ENCODE measurements at regions not wholly inside any gene's neighbourhood (a gene's known extent, or its start where the extent isn't known, plus 50 kb on each side); places are given as distances from the start of the nearest gene placed in this dataset.

DNA sequence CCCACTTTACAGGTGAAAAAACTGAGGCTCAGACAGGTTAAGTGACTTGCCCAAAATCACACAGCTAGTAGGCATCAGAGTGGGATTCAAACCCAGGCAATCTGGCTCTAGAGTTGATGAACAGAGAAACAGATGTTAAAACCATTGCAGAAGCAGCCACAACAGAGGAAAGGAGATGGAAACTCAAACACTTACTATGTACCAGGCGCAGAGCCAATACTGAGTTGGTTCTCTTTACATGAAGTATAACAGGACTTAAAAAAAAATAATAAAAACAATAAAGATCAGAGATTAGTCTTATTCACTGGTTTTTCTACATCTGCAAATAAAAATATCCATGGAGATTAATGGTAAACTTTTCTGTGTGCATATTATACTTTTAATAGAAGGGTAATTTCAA, 84.9 kb upstream of the SPATA12 start:
- H3K14ac ChIP-seq (ENCODE audit: insufficient read length): no peak overlapping the region
- H3K4me3 ChIP-seq (ENCODE audit: extremely low read depth in 1 of 4, insufficient read depth in 2 of 4, low read depth in 3 of 4, low read length in 4 of 4): no peak overlapping the region
- H4K91ac ChIP-seq (replicated peaks; ENCODE audit: insufficient read length, low read length): no peak overlapping the region
- H3K79me1 ChIP-seq (ENCODE audit: low read depth, low read length): no peaks in the 10 kb centered on the region
- H4K8ac ChIP-seq (ENCODE audit: extremely low read depth, insufficient read depth, low read length): no peak overlapping the region
- POLR2A ChIA-PET (ENCODE audit: partially characterized antibody): no interaction called here
- no peak overlapping the region for H3K56ac ChIP-seq (replicated peaks; ENCODE audit: insufficient read length, low read depth, low read length)
- no peaks in the 10 kb centered on the region for H3K23me2 ChIP-seq (ENCODE audit: low read depth, low read length)
- H2BK15ac ChIP-seq (ENCODE audit: low read length): no peak overlapping the region
- H3K4me1 ChIP-seq (replicated peaks in 1 of 4; ENCODE audit: control insufficient read depth in 3 of 4, insufficient read depth in 4 of 4, low read length in 3 of 4): no peaks in the 10 kb centered on the region
- WGBS, 2 experiments (ENCODE audit: extremely low coverage in 1 of 2, insufficient coverage in 1 of 2, insufficient read length in 1 of 2, insufficient replicate concordance in 2 of 2, low coverage in 1 of 2, low lambda C conversion rate in 2 of 2, missing lambda C conversion rate in 1 of 2): 86% methylated on average over 1 of the region's 1 CpG; no CpG with 5 or more reads in 1 of the 2 experiments
- H3K4me2 ChIP-seq (ENCODE audit: insufficient read depth in 1 of 2, low read depth in 2 of 2, low read length in 2 of 2): no peak overlapping the region
- no peak overlapping the region for H3K4ac ChIP-seq (replicated peaks; ENCODE audit: insufficient read length, low read depth, low read length)
- H2BK5ac ChIP-seq (ENCODE audit: low read depth, low read length): no peak overlapping the region
- H2BK12ac ChIP-seq (ENCODE audit: low read depth, low read length): no peak overlapping the region
- no peak overlapping the region for H3K9ac ChIP-seq (replicated peaks in 1 of 4; ENCODE audit: extremely low read depth in 1 of 4, low read depth in 3 of 4, low read length in 3 of 4)
- no peak overlapping the region for H3K18ac ChIP-seq (ENCODE audit: extremely low read depth, low read length)
- H2AK5ac ChIP-seq (ENCODE audit: low read depth, low read length): no peak overlapping the region
- H3K79me2 ChIP-seq (ENCODE audit: control insufficient read depth in 1 of 2, insufficient read depth in 2 of 2, low read length in 2 of 2): no peaks in the 10 kb centered on the region
- no peak overlapping the region for H2BK120ac ChIP-seq (replicated peaks; ENCODE audit: low read depth, low read length)
- no peaks in the 10 kb centered on the region for H4K20me1 ChIP-seq (replicated peaks in 1 of 2; ENCODE audit: control insufficient read depth in 1 of 2, insufficient read depth in 2 of 2, low read length in 2 of 2)
- no peak overlapping the region for H4K5ac ChIP-seq (ENCODE audit: insufficient read length, low read depth, low read length)
- CTCF ChIA-PET (ENCODE audit: partially characterized antibody): interaction anchor here (4.1 kb wide), 1 partner anchor 12 kb away, joined by 30 read pairs; no protein-coding TSS in a partner anchor
- no peak overlapping the region for H3K23ac ChIP-seq (ENCODE audit: insufficient read length)
- H3K27me3 ChIP-seq (replicated peaks in 1 of 4; ENCODE audit: control insufficient read depth in 3 of 4, extremely low read depth in 1 of 4, insufficient read depth in 3 of 4, low read length in 3 of 4): no peaks in the 10 kb centered on the region
- H3K9me3 ChIP-seq (ENCODE audit: insufficient read depth in 2 of 2, low read depth in 1 of 2, low read length in 1 of 2): no peaks in the 10 kb centered on the region
- no peak overlapping the region for H2BK20ac ChIP-seq (ENCODE audit: low read length)
- no peak for DNase-seq (ENCODE audit: low read depth in 1 of 2, low spot score in 2 of 2)
- H3K27ac ChIP-seq (ENCODE audit: low read depth, low read length): no peak overlapping the region
- no peak overlapping the region for H2AFZ ChIP-seq (ENCODE audit: low read length)
- no peaks in the 10 kb centered on the region for H3K36me3 ChIP-seq (ENCODE audit: control insufficient read depth in 2 of 4, insufficient read depth in 4 of 4, low read length in 3 of 4)
- no peak for FAIRE-seq
- TF ChIP-seq MAX (IDR thresholded peaks at IDR 0.05) (no peak), SRF (IDR thresholded peaks at IDR 0.05; ENCODE audit: low read depth, low read length) (no peak), SIRT6 (IDR thresholded peaks at IDR 0.05; ENCODE audit: low read length) (no peak), RXRA (IDR thresholded peaks at IDR 0.05; ENCODE audit: insufficient read depth, low read depth, low read length) (no peak), TEAD4 (IDR thresholded peaks at IDR 0.05; ENCODE audit: low read depth, low read length) (no peak), SP1 (IDR thresholded peaks at IDR 0.05; ENCODE audit: low read depth, low read length) (no peak), FOSL1 (IDR thresholded peaks at IDR 0.05; ENCODE audit: insufficient read depth, low read depth, low read length) (no peak), E2F6 (IDR thresholded peaks at IDR 0.05) (no peak), PHF8 (conservative IDR thresholded peaks at IDR 0.05; ENCODE audit: low read depth, low read length) (no peak), NRF1 (IDR thresholded peaks at IDR 0.05; ENCODE audit: low read depth, low read length) (no peak), GTF2F1 (IDR thresholded peaks at IDR 0.05; ENCODE audit: borderline replicate concordance, low read depth, low read length) (no peak), SUZ12 (IDR thresholded peaks at IDR 0.05; ENCODE audit: low read length) (no peak), RAD21 (IDR thresholded peaks at IDR 0.05 in 1 of 2, conservative IDR thresholded peaks at IDR 0.05 in 1 of 2; ENCODE audit: low read depth in 2 of 2, low read length in 2 of 2) (no peak), POU5F1 (IDR thresholded peaks at IDR 0.05; ENCODE audit: low read depth, low read length) (no peak), MAFK (IDR thresholded peaks at IDR 0.05; ENCODE audit: low read depth, low read length) (no peak)
